ES-I3 (cell line): ENCODE measurements at regions not wholly inside any gene's neighbourhood (a gene's known extent, or its start where the extent isn't known, plus 50 kb on each side); places are given as distances from the start of the nearest gene placed in this dataset.

ENCODE experiments used
- H3K36me3 ChIP-seq: 2 replicates; pipeline ENCODE4 v1.6.1; 2013; ENCODE audit warnings: mild to moderate bottlenecking, low read length, control low read depth, moderate library complexity; ENCODE audit not compliant: insufficient read depth
- H3K4me1 ChIP-seq: 2 replicates; pipeline ENCODE4 v1.6.1; 2013; ENCODE audit warnings: mild to moderate bottlenecking, control low read depth, low read length; ENCODE audit not compliant: insufficient read depth
- H3K9ac ChIP-seq: 2 replicates; pipeline ENCODE4 v1.6.1; 2013; ENCODE audit warnings: low read depth, mild to moderate bottlenecking, low read length, moderate library complexity
- H3K9me3 ChIP-seq: 2 replicates; pipeline ENCODE4 v1.6.1; 2013; ENCODE audit warnings: mild to moderate bottlenecking, low read length, moderate library complexity; ENCODE audit not compliant: control insufficient read depth, insufficient read depth

DNA sequence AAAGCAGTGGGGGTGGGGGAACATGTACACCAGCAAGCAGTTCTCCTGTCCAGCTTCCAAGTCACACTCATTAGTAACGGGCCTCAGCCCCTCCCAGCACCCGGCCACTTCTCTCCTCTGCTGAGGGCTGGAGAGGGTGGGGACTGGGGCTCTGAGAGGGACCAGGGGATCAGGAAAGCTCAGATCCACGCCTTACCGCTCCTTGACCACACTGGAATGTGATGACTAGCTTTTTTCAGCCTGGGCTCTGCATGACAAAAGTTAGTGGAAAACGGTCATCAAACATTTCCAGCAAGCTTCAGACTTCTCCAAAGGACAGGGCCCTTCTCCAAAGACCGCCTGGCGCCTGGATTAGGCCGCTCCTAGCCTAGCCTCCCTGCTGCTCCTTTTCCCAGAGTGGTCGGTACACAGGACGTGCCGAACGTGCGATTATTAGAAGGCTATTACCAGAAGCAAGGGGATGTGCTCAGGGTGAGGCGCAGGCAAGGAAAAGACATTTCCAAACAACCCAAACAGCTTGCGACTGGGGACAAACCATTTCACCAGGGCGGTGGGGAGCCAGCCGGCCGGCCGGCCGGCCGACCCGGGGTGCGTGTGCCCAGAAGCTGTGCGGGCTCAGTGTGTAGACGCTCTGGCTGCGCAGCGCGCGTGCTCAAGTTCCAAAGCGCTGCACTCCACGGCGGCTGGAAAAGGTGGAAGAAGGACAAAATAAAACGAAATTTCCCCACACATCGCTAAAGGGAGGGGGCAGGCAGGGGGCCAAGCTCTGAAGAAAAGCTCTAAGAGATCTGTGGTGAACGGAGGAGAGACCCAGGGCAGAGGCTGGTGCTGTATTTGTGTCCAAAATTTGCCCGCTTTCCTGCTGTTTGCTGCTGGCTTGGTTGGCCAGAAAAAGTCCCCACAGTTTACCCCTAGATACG is 51.0 kb upstream of the SSR3 start:
- H3K9me3 ChIP-seq = no peaks in the 10 kb centered on the region
- H3K36me3 ChIP-seq = no peaks in the 10 kb centered on the region
- peak overlapping the region; percentile 65 for H3K9ac ChIP-seq
- H3K4me1 ChIP-seq = peaks cover 2% of the 10 kb centered on the region; the same call in 1 of the 2 replicates

DNA sequence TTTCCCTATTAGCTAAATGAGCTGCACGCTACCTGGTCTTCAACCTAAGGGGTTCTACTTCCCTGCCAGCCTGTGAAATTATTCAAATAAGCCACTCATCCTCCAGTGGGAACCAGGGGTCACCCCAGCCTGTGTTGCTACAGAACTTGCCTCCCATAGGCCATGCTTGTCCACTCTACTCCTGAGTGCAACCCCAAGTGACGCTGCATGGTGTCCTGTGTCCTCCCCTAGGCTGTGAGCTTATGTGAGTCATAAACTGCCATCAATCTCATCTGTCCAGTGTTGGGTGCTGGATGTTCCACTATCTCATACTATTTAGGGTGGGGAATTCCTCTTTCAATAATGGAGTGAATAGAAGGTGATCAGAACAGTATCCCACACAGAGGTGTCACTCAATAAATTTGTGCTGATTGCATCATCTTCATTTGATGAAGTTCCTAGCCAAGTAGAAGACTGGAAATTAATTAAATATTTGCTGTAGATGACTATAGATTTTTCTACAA is 49.8 kb upstream of the SSR3 start:
- no peaks in the 10 kb centered on the region for H3K9me3 ChIP-seq
- no peaks in the 10 kb centered on the region for H3K36me3 ChIP-seq
- H3K4me1 ChIP-seq = peaks cover 2% of the 10 kb centered on the region; the same call in 1 of the 2 replicates
- no peak overlapping the region for H3K9ac ChIP-seq
